ENCODE measurements at regions not wholly inside any gene's neighbourhood (a gene's known extent, or its start where the extent isn't known, plus 50 kb on each side); places are given as distances from the start of the nearest gene placed in this dataset.

DNA sequence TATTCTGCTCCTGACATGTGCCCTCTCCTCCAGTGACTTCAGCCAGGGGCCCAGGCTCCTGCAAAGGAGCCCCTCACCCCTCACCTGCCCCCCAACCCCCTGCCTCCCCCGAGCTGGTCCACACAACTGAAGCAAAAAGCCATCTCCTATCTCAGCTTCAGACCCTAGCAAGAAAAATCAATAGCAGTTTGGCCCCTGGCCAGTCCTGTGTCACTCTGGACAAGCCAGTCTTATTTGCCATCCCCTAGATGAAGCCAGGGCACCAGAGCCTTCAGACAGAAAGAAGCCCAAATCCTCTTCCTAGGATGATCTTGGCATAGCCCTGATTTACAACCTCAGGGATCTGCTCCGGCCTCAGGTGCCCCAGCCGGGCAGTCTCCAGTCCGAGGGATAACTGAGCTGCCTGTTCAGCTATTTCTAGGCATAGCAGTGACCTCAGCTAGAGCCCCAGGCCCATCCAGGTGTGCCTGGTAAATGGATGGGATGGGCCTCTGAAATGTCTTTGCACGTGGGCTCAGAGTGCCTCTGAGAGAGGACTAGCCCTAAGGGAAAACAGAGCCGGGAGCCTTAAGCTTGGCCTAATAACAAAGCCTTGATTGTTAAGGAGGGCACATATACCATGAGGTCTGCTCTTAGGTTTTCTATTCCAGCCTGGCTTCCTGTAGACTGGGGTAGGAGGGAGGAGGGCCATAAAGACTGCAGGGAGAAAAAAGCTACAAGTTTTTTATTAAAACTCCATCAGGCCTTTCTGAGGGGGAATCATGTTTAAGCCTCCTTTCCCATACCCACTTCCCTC lies 242.0 kb downstream of the SHQ1 start:
- Histone ChIP-seq H3K4me2 (ENCODE audit: insufficient read depth, low read length) (no peak overlapping the region), H3K9ac (replicated peaks; ENCODE audit: extremely low read depth, insufficient read depth, low read length) (no peak overlapping the region), H3K9me3 (replicated peaks; ENCODE audit: control insufficient read depth, insufficient read depth, low read length) (no peaks in the 10 kb centered on the region), H2AFZ (ENCODE audit: low read depth, low read length) (no peak overlapping the region), H3K4me1 (ENCODE audit: control insufficient read depth, extremely low read depth, insufficient read depth, low read length) (no peaks in the 10 kb centered on the region), H4K20me1 (replicated peaks; ENCODE audit: control insufficient read depth, extremely low read depth, insufficient read depth, low read length) (no peaks in the 10 kb centered on the region), H3K79me2 (ENCODE audit: control insufficient read depth, insufficient read depth, low read length) (no peaks in the 10 kb centered on the region), H3K9me1 (replicated peaks; ENCODE audit: control insufficient read depth, extremely low read depth, insufficient read depth, low read length) (no peaks in the 10 kb centered on the region), H3K27me3 (ENCODE audit: control insufficient read depth in 2 of 2, insufficient read depth in 2 of 2, low read length in 2 of 2) (no peaks in the 10 kb centered on the region), H3K4me3 (replicated peaks in 1 of 3; ENCODE audit: insufficient read depth in 1 of 3, low read depth in 1 of 3, low read length in 3 of 3) (no peak overlapping the region), H3K27ac (ENCODE audit: insufficient read depth, low read depth, low read length) (no peak overlapping the region), H3K36me3 (ENCODE audit: control insufficient read depth in 2 of 2, extremely low read depth in 1 of 2, insufficient read depth in 2 of 2, low read length in 2 of 2) (no peaks in the 10 kb centered on the region)
- FAIRE-seq (no peak), DNase-seq (ENCODE audit: low read depth, low spot score) (no peak)
- no TSS peak for BruUV-seq (replicated peaks)
- CTCF ChIA-PET, result no interaction called here
- intact Hi-C loops (cut with micrococcal nuclease), result no loop called here
- TF ChIP-seq GATA2 (IDR thresholded peaks at IDR 0.05; ENCODE audit: insufficient read depth, insufficient read length, low read depth, low read length), result no peak
- TF ChIP-seq POLR2A (IDR thresholded peaks at IDR 0.05; ENCODE audit: low read depth, low read length), result no peak
- TF ChIP-seq JUN (IDR thresholded peaks at IDR 0.05; ENCODE audit: borderline replicate concordance, insufficient read depth, insufficient read length, low read depth), result no peak
- TF ChIP-seq POLR2AphosphoS5 (IDR thresholded peaks at IDR 0.05; ENCODE audit: insufficient read depth, low read depth, low read length), result no peak
- POLR2A ChIA-PET, result no interaction called here
- dilution Hi-C loops (cut with MboI; ENCODE audit: extremely low pct_ligation_motif_present, low sequenced_read_pairs), result no loop called here

DNA sequence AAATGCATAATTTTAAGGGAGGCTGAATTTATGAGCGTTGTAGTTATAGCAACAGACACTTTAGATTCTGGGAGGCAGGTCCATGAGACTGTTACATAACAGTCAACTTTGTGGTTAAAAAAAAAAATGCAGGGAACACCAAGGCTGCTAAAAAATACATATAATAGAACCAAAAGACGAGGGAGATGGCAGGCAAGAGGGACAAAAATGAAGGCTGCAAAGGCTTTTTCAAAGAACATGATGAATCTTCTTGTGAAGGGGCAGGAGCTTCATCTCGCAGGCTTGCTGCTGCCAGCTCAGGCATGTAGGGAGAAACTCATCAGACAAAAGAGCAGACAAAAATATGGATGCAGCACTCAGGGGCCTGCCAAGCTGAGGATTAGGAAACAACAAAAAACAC lies 243.9 kb downstream of the SHQ1 start:
- DNase-seq (ENCODE audit: low read depth, low spot score) (no peak), FAIRE-seq (no peak)
- TF ChIP-seq POLR2A (IDR thresholded peaks at IDR 0.05; ENCODE audit: low read depth, low read length), result no peak
- TF ChIP-seq GATA2 (IDR thresholded peaks at IDR 0.05; ENCODE audit: insufficient read depth, insufficient read length, low read depth, low read length), result no peak
- TF ChIP-seq MYC (IDR thresholded peaks at IDR 0.05; ENCODE audit: low read depth, low read length), result no peak
- TF ChIP-seq, protein P1, sequence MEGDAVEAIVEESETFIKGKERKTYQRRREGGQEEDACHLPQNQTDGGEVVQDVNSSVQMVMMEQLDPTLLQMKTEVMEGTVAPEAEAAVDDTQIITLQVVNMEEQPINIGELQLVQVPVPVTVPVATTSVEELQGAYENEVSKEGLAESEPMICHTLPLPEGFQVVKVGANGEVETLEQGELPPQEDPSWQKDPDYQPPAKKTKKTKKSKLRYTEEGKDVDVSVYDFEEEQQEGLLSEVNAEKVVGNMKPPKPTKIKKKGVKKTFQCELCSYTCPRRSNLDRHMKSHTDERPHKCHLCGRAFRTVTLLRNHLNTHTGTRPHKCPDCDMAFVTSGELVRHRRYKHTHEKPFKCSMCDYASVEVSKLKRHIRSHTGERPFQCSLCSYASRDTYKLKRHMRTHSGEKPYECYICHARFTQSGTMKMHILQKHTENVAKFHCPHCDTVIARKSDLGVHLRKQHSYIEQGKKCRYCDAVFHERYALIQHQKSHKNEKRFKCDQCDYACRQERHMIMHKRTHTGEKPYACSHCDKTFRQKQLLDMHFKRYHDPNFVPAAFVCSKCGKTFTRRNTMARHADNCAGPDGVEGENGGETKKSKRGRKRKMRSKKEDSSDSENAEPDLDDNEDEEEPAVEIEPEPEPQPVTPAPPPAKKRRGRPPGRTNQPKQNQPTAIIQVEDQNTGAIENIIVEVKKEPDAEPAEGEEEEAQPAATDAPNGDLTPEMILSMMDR (IDR thresholded peaks at IDR 0.05; ENCODE audit: extremely low read depth in 1 of 2, insufficient read depth in 1 of 2, low read depth in 1 of 2, low read length in 2 of 2), result no peak
- TF ChIP-seq, protein P2, sequence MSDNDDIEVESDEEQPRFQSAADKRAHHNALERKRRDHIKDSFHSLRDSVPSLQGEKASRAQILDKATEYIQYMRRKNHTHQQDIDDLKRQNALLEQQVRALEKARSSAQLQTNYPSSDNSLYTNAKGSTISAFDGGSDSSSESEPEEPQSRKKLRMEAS (IDR thresholded peaks at IDR 0.05; ENCODE audit: insufficient read depth, insufficient read length), result no peak
- TF ChIP-seq EZH2 (IDR thresholded peaks at IDR 0.05; ENCODE audit: borderline replicate concordance, low read depth, low read length, severe bottlenecking), result no peak
- TF ChIP-seq JUN (IDR thresholded peaks at IDR 0.05; ENCODE audit: borderline replicate concordance, insufficient read depth, insufficient read length, low read depth), result no peak
- TF ChIP-seq POLR2AphosphoS5 (IDR thresholded peaks at IDR 0.05; ENCODE audit: insufficient read depth, low read depth, low read length), result no peak
- TF ChIP-seq FOS (IDR thresholded peaks at IDR 0.05; ENCODE audit: borderline replicate concordance, insufficient read depth, low read length), result no peak
- intact Hi-C loops (cut with micrococcal nuclease) (no loop called here), dilution Hi-C loops (cut with MboI; ENCODE audit: extremely low pct_ligation_motif_present, low sequenced_read_pairs) (no loop called here)
- no peaks in the 10 kb centered on the region for H3K9me3 ChIP-seq (replicated peaks; ENCODE audit: control insufficient read depth, insufficient read depth, low read length)
- H3K79me2 ChIP-seq (ENCODE audit: control insufficient read depth, insufficient read depth, low read length), result no peaks in the 10 kb centered on the region
- H3K27ac ChIP-seq (ENCODE audit: insufficient read depth, low read depth, low read length), result no peak overlapping the region
- H3K9me1 ChIP-seq (replicated peaks; ENCODE audit: control insufficient read depth, extremely low read depth, insufficient read depth, low read length), result no peaks in the 10 kb centered on the region
- POLR2A ChIA-PET, result no interaction called here
- H3K27me3 ChIP-seq (ENCODE audit: control insufficient read depth in 2 of 2, insufficient read depth in 2 of 2, low read length in 2 of 2), result no peaks in the 10 kb centered on the region
- H2AFZ ChIP-seq (ENCODE audit: low read depth, low read length), result no peak overlapping the region
- H3K4me3 ChIP-seq (replicated peaks in 1 of 3; ENCODE audit: insufficient read depth in 1 of 3, low read depth in 1 of 3, low read length in 3 of 3), result no peak overlapping the region
- CTCF ChIA-PET, result no interaction called here
- no peaks in the 10 kb centered on the region for H3K4me1 ChIP-seq (ENCODE audit: control insufficient read depth, extremely low read depth, insufficient read depth, low read length)
- no peaks in the 10 kb centered on the region for H4K20me1 ChIP-seq (replicated peaks; ENCODE audit: control insufficient read depth, extremely low read depth, insufficient read depth, low read length)
- no peaks in the 10 kb centered on the region for H3K36me3 ChIP-seq (ENCODE audit: control insufficient read depth in 2 of 2, extremely low read depth in 1 of 2, insufficient read depth in 2 of 2, low read length in 2 of 2)
- BruUV-seq (replicated peaks), result no TSS peak
- H3K9ac ChIP-seq (replicated peaks; ENCODE audit: extremely low read depth, insufficient read depth, low read length), result no peak overlapping the region
- no peak overlapping the region for H3K4me2 ChIP-seq (ENCODE audit: insufficient read depth, low read length)

Data from endothelial cell of umbilical vein (primary cell).